K562 (cell line): ENCODE measurements at regions not wholly inside any gene's neighbourhood (a gene's known extent, or its start where the extent isn't known, plus 50 kb on each side); places are given as distances from the start of the nearest gene placed in this dataset.

Experiments used
- BRCA1 ChIP-seq, 2 experiments: fragments of 450-650 bp in 1 of 2; sonication (generic) in 1 of 2; formaldehyde crosslinking in 1 of 2; IDR thresholded peaks; 2 replicates each; pipeline versions ENCODE4 v1.5.0 to v1.6.1; 2017 to 2020; ENCODE audit warnings: mild to moderate bottlenecking in 1 of 2, missing genetic modification reagents in 1 of 2
- CTBP1 ChIP-seq: fragments of 450-650 bp; IDR thresholded peaks from 2 replicates; pipeline ENCODE4 v1.6.1; 2016; ENCODE audit warnings: borderline replicate concordance
- EWSR1 ChIP-seq: fragments of 450-650 bp; IDR thresholded peaks from 2 replicates; pipeline ENCODE4 v1.6.1; 2018; ENCODE audit warnings: borderline replicate concordance, mild to moderate bottlenecking, low read depth, moderate library complexity; ENCODE audit not compliant: partially characterized antibody
- FOXK1 ChIP-seq: sonication (generic); formaldehyde crosslinking; IDR thresholded peaks from 2 replicates; pipeline ENCODE4 v1.8.0; 2022; ENCODE audit warnings: missing genetic modification reagents, mild to moderate bottlenecking, borderline replicate concordance
- GTF2E2 ChIP-seq: fragments of 200-800 bp; sonication (Bioruptor generic); IDR thresholded peaks from 2 replicates; pipeline ENCODE4 v1.6.1; 2016; ENCODE audit warnings: missing genetic modification characterization, missing compliant biosample characterization
- MEIS2 ChIP-seq: fragments of 450-650 bp; IDR thresholded peaks from 2 replicates; pipeline ENCODE4 v1.6.1; 2014; ENCODE audit warnings: mild to moderate bottlenecking; ENCODE audit not compliant: partially characterized antibody
- REST ChIP-seq, 2 experiments: fragments of 450-650 bp; formaldehyde crosslinking in 1 of 2; IDR thresholded peaks; 2 replicates each; pipeline versions ENCODE4 v1.4.0 to v1.6.1; 2014 to 2020; ENCODE audit warnings: mild to moderate bottlenecking in 2 of 2, borderline replicate concordance in 1 of 2, low read depth in 1 of 2
- SMAD3 ChIP-seq: fragments of 450-650 bp; formaldehyde crosslinking; conservative IDR thresholded peaks from 2 replicates; pipeline ENCODE4 v1.4.0; 2020; ENCODE audit warnings: mild to moderate bottlenecking
- SRSF3 ChIP-seq: fragments of 200-400 bp; formaldehyde crosslinking; IDR thresholded peaks from 2 replicates; pipeline ENCODE4 v1.6.1; 2016; ENCODE audit warnings: mild to moderate bottlenecking, low read length, moderate library complexity; ENCODE audit not compliant: insufficient read depth
- TRIM24 ChIP-seq, 2 experiments: fragments of 450-650 bp; IDR thresholded peaks; 2 replicates each; pipeline ENCODE4 v1.6.1; 2016
- YY1 ChIP-seq, 3 experiments: IDR thresholded peaks; 2 replicates each; pipeline ENCODE4 v1.6.1; 2011; ENCODE audit warnings: low read length in 2 of 3, mild to moderate bottlenecking in 2 of 3, moderate library complexity in 2 of 3, borderline replicate concordance in 1 of 3, control low read depth in 1 of 3, low read depth in 1 of 3; ENCODE audit not compliant: insufficient read depth in 3 of 3, insufficient replicate concordance in 2 of 3, control insufficient read depth in 1 of 3, insufficient read length in 1 of 3; ENCODE audit errors: extremely low read depth in 1 of 3
- ZNF354B ChIP-seq: fragments of 250-450 bp; sonication (Bioruptor Pico); IDR thresholded peaks from 2 replicates; pipeline ENCODE4 v1.4.0; 2020
- ZNF395 ChIP-seq: fragments of 200-800 bp; sonication (Bioruptor generic); IDR thresholded peaks from 2 replicates; pipeline ENCODE4 v1.6.1; 2017; ENCODE audit warnings: missing genetic modification characterization, missing compliant biosample characterization
- TF ChIP-seq, protein P1 (sequence below): IDR thresholded peaks from 2 replicates; pipeline ENCODE4 v1.6.1; 2016; ENCODE audit warnings: missing genetic modification characterization, missing compliant biosample characterization
- TF ChIP-seq, protein P2 (sequence below): sonication (generic); formaldehyde crosslinking; IDR thresholded peaks from 2 replicates; pipeline ENCODE4 v1.8.0; 2022; ENCODE audit warnings: mild to moderate bottlenecking, missing genetic modification reagents

DNA sequence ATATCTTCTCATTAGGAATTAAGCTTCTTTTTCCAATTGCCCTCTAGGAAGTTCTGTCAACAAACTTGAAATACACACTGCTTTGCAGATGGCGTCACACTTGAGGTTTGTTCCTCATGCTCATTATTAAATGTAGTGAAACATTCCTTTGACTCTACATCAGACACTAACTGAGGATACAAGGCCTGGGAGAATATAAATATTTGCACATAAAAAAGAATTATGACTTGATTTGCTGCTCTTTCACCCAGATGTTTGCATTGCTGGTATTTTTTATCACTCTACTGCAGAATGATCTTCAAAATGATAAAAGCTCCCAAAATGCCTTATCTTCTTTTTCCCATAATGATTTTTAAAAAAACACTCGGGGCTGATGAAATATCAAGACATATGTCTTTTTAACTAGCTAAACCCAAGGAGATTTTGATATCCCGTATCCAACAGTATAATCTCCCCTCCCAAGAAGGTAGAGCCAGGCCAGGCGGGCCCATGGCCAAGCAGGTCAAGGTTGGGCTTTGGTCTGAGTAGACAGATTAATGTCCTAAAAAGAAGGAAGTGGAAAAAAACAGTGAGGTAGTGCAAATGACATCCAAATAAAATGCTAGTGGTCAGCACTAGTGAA, 264.6 kb downstream of the HHIPL2 start (continued):
- TF ChIP-seq ZNF395 (CRISPR knock-in tag) (peak; percentile 59; the same call in 1 of the 2 replicates), SRSF3 (no peak), YY1 (IDR thresholded peaks at IDR 0.05; ENCODE audit: borderline replicate concordance in 1 of 3, control insufficient read depth in 1 of 3, extremely low read depth in 1 of 3, insufficient read depth in 3 of 3, insufficient read length in 1 of 3, insufficient replicate concordance in 2 of 3, low read depth in 1 of 3, low read length in 2 of 3) (no peak), GTF2E2 (tag) (peak; percentile 28; the same call in 1 of the 2 replicates), BRCA1 (IDR thresholded peaks at IDR 0.05) (no peak), BRCA1 (CRISPR knock-in tag; IDR thresholded peaks at IDR 0.05) (no peak), FOXK1 (no peak), CTBP1 (no peak), TRIM24 (IDR thresholded peaks at IDR 0.05) (peak in 1 of 2 experiments; percentile 65; a peak in 1 of 4 replicates), REST (IDR thresholded peaks at IDR 0.05; ENCODE audit: borderline replicate concordance) (no peak), REST (CRISPR knock-in tag; IDR thresholded peaks at IDR 0.05; ENCODE audit: low read depth) (no peak), ZNF354B (CRISPR knock-in tag) (0 out of 2 replicates have a peak, but pooled peaks have one; percentile 9), EWSR1 (no peak), SMAD3 (CRISPR knock-in tag) (0 out of 2 replicates have a peak, but pooled peaks have one; percentile 19), MEIS2 (peak; percentile 72)
- TF ChIP-seq, protein P1, sequence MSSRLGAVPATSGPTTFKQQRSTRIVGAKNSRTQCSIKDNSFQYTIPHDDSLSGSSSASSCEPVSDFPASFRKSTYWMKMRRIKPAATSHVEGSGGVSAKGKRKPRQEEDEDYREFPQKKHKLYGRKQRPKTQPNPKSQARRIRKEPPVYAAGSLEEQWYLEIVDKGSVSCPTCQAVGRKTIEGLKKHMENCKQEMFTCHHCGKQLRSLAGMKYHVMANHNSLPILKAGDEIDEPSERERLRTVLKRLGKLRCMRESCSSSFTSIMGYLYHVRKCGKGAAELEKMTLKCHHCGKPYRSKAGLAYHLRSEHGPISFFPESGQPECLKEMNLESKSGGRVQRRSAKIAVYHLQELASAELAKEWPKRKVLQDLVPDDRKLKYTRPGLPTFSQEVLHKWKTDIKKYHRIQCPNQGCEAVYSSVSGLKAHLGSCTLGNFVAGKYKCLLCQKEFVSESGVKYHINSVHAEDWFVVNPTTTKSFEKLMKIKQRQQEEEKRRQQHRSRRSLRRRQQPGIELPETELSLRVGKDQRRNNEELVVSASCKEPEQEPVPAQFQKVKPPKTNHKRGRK, result no peak
- TF ChIP-seq, protein P2, sequence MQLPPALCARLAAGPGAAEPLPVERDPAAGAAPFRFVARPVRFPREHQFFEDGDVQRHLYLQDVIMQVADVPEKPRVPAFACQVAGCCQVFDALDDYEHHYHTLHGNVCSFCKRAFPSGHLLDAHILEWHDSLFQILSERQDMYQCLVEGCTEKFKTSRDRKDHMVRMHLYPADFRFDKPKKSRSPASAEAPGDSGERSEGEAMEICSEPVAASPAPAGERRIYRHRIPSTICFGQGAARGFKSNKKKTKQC, result no peak
